HEK293 (cell line): ENCODE measurements at regions not wholly inside any gene's neighbourhood (a gene's known extent, or its start where the extent isn't known, plus 50 kb on each side); places are given as distances from the start of the nearest gene placed in this dataset.

Experiments used
- BCL11B ChIP-seq: fragments of 450-650 bp; formaldehyde crosslinking; IDR thresholded peaks from 2 replicates; pipeline ENCODE4 v1.5.1; 2016; ENCODE audit warnings: low read depth, missing biosample characterization, missing genetic modification characterization
- IKZF3 ChIP-seq: fragments of 450-650 bp; IDR thresholded peaks from 2 replicates; pipeline ENCODE4 v1.5.0; 2018; ENCODE audit warnings: missing biosample characterization, mild to moderate bottlenecking, missing genetic modification characterization, moderate library complexity
- KLF1 ChIP-seq: fragments of 450-650 bp; formaldehyde crosslinking; IDR thresholded peaks from 2 replicates; pipeline ENCODE4 v1.5.1; 2016; ENCODE audit warnings: missing biosample characterization, missing genetic modification characterization
- KLF17 ChIP-seq: fragments of 450-650 bp; formaldehyde crosslinking; IDR thresholded peaks from 2 replicates; pipeline ENCODE4 v1.5.1; 2016; ENCODE audit warnings: missing biosample characterization, missing genetic modification characterization
- KLF7 ChIP-seq: fragments of 450-650 bp; formaldehyde crosslinking; IDR thresholded peaks from 2 replicates; pipeline ENCODE4 v1.5.1; 2016; ENCODE audit warnings: missing biosample characterization, missing genetic modification characterization, borderline replicate concordance
- REPIN1 ChIP-seq: fragments of 450-650 bp; formaldehyde crosslinking; IDR thresholded peaks from 2 replicates; pipeline ENCODE4 v1.5.1; 2017; ENCODE audit warnings: missing biosample characterization, missing genetic modification characterization, low read depth
- SALL2 ChIP-seq: fragments of 450-650 bp; formaldehyde crosslinking; IDR thresholded peaks from 2 replicates; pipeline ENCODE4 v1.5.0; 2017; ENCODE audit warnings: missing biosample characterization, mild to moderate bottlenecking, missing genetic modification characterization, borderline replicate concordance
- SCRT2 ChIP-seq: fragments of 450-650 bp; formaldehyde crosslinking; IDR thresholded peaks from 2 replicates; pipeline ENCODE4 v1.5.1; 2016; ENCODE audit warnings: missing biosample characterization, missing genetic modification characterization
- SETDB1 ChIP-seq: IDR thresholded peaks from one replicate; pipeline ENCODE4 v1.6.1; 2017; ENCODE audit warnings: mild to moderate bottlenecking, low read length, moderate library complexity, mixed read lengths; ENCODE audit not compliant: insufficient read length
- SP3 ChIP-seq: fragments of 450-650 bp; formaldehyde crosslinking; IDR thresholded peaks from 2 replicates; pipeline ENCODE4 v1.5.1; 2016; ENCODE audit warnings: missing biosample characterization, missing genetic modification characterization
- ZBTB17 ChIP-seq: fragments of 450-650 bp; formaldehyde crosslinking; IDR thresholded peaks from 2 replicates; pipeline ENCODE4 v1.5.1; 2016; ENCODE audit warnings: missing biosample characterization, missing genetic modification characterization
- ZBTB20 ChIP-seq: fragments of 450-650 bp; formaldehyde crosslinking; IDR thresholded peaks from 2 replicates; pipeline ENCODE4 v1.5.1; 2016; ENCODE audit warnings: missing biosample characterization, missing genetic modification characterization
- ZBTB8A ChIP-seq: fragments of 450-650 bp; formaldehyde crosslinking; IDR thresholded peaks from 2 replicates; pipeline ENCODE4 v1.5.1; 2016; ENCODE audit warnings: missing biosample characterization, missing genetic modification characterization
- ZFP37 ChIP-seq: fragments of 450-650 bp; formaldehyde crosslinking; IDR thresholded peaks from 2 replicates; pipeline ENCODE4 v1.5.1; 2016; ENCODE audit warnings: missing biosample characterization, missing genetic modification characterization
- ZNF19 ChIP-seq: fragments of 450-650 bp; formaldehyde crosslinking; IDR thresholded peaks from 2 replicates; pipeline ENCODE4; 2016; ENCODE audit warnings: missing biosample characterization, missing genetic modification characterization, low read depth
- ZNF2 ChIP-seq: fragments of 450-650 bp; formaldehyde crosslinking; IDR thresholded peaks from 2 replicates; pipeline ENCODE4 v1.5.1; 2016; ENCODE audit warnings: missing biosample characterization, missing genetic modification characterization
- ZNF311 ChIP-seq: fragments of 450-650 bp; formaldehyde crosslinking; IDR thresholded peaks from 2 replicates; pipeline ENCODE4 v1.5.1; 2017; ENCODE audit warnings: missing biosample characterization, missing genetic modification characterization, borderline replicate concordance
- ZNF324 ChIP-seq: fragments of 450-650 bp; formaldehyde crosslinking; IDR thresholded peaks from 2 replicates; pipeline ENCODE4 v1.5.1; 2016; ENCODE audit warnings: missing biosample characterization, missing genetic modification characterization
- ZNF391 ChIP-seq: fragments of 450-650 bp; formaldehyde crosslinking; IDR thresholded peaks from 2 replicates; pipeline ENCODE4 v1.5.1; 2016; ENCODE audit warnings: low read depth, missing biosample characterization, missing genetic modification characterization, borderline replicate concordance
- ZNF449 ChIP-seq: fragments of 450-650 bp; formaldehyde crosslinking; IDR thresholded peaks from 2 replicates; pipeline ENCODE4 v1.5.1; 2017; ENCODE audit warnings: missing biosample characterization, mild to moderate bottlenecking, missing genetic modification characterization, moderate library complexity
- ZNF513 ChIP-seq: fragments of 450-650 bp; IDR thresholded peaks from 2 replicates; pipeline ENCODE4 v1.5.1; 2018; ENCODE audit warnings: missing biosample characterization, missing genetic modification characterization
- ZNF521 ChIP-seq: fragments of 450-650 bp; formaldehyde crosslinking; IDR thresholded peaks from 2 replicates; pipeline ENCODE4 v1.5.1; 2017; ENCODE audit warnings: missing biosample characterization, mild to moderate bottlenecking, missing genetic modification characterization
- ZNF558 ChIP-seq: fragments of 450-650 bp; formaldehyde crosslinking; IDR thresholded peaks from 2 replicates; pipeline ENCODE4 v1.5.1; 2016; ENCODE audit warnings: missing biosample characterization, missing genetic modification characterization
- ZNF585B ChIP-seq: fragments of 450-650 bp; formaldehyde crosslinking; IDR thresholded peaks from 2 replicates; pipeline ENCODE4 v1.5.1; 2016; ENCODE audit warnings: missing biosample characterization, missing genetic modification characterization
- ZNF654 ChIP-seq: fragments of 450-650 bp; formaldehyde crosslinking; IDR thresholded peaks from 2 replicates; pipeline ENCODE4 v1.5.1; 2016; ENCODE audit warnings: low read depth, missing biosample characterization, missing genetic modification characterization
- ZNF664 ChIP-seq: fragments of 450-650 bp; formaldehyde crosslinking; IDR thresholded peaks from 2 replicates; pipeline ENCODE4 v1.5.1; 2016; ENCODE audit warnings: missing biosample characterization, missing genetic modification characterization
- ZSCAN30 ChIP-seq: fragments of 450-650 bp; IDR thresholded peaks from 2 replicates; pipeline ENCODE4 v1.5.1; 2018; ENCODE audit warnings: missing biosample characterization, mild to moderate bottlenecking, missing genetic modification characterization, moderate library complexity
- TF ChIP-seq, protein P1 (sequence below): IDR thresholded peaks from 2 replicates; pipeline ENCODE4 v1.6.1; 2011; ENCODE audit warnings: mild to moderate bottlenecking, low read depth, low read length, borderline replicate concordance
- TF ChIP-seq, protein P2 (sequence below): fragments of 450-650 bp; formaldehyde crosslinking; optimal IDR thresholded peaks from 2 replicates; pipeline ENCODE3; 2016; ENCODE audit warnings: missing biosample characterization, mild to moderate bottlenecking, missing genetic modification characterization
- TF ChIP-seq, protein P3 (sequence below): fragments of 450-650 bp; formaldehyde crosslinking; IDR thresholded peaks from 2 replicates; pipeline ENCODE4 v1.5.1; 2016; ENCODE audit warnings: missing biosample characterization, missing genetic modification characterization
- TF ChIP-seq, protein P4 (sequence below): fragments of 450-650 bp; formaldehyde crosslinking; IDR thresholded peaks from 2 replicates; pipeline ENCODE4 v1.5.1; 2017; ENCODE audit warnings: missing biosample characterization, missing genetic modification characterization

GRCh38 chr2:24409700-24410556, 49.6 kb upstream of the ITSN2 start (continued):
- TF ChIP-seq ZBTB17 (tag by site-specific recombination) (no peak), ZNF585B (tag by site-specific recombination) (no peak), SETDB1 (no peak), ZBTB8A (tag by site-specific recombination) (peak; percentile 40; the same call in 1 of the 2 replicates), ZNF558 (tag by site-specific recombination) (no peak), ZNF19 (tag by site-specific recombination) (no peak), ZNF513 (tag by site-specific recombination) (no peak), ZNF2 (no peak), ZNF311 (tag by site-specific recombination) (no peak), BCL11B (tag by site-specific recombination) (no peak), ZNF449 (tag by site-specific recombination) (no peak), ZNF521 (tag by site-specific recombination) (no peak), ZNF324 (tag by site-specific recombination) (no peak), ZSCAN30 (tag by site-specific recombination) (peak; percentile 66; the same call in 1 of the 2 replicates), SCRT2 (tag by site-specific recombination) (no peak), KLF7 (tag by site-specific recombination) (no peak), ZNF391 (no peak; the same call in 1 of the 2 replicates), ZNF664 (tag by site-specific recombination) (no peak), KLF1 (tag by site-specific recombination) (no peak), SALL2 (no peak), SP3 (tag by site-specific recombination) (no peak), IKZF3 (tag by site-specific recombination) (no peak), ZFP37 (no peak), KLF17 (tag by site-specific recombination) (no peak), REPIN1 (tag by site-specific recombination) (no peak), ZBTB20 (tag by site-specific recombination) (no peak), ZNF654 (peak; percentile 76)
- TF ChIP-seq, protein P1, sequence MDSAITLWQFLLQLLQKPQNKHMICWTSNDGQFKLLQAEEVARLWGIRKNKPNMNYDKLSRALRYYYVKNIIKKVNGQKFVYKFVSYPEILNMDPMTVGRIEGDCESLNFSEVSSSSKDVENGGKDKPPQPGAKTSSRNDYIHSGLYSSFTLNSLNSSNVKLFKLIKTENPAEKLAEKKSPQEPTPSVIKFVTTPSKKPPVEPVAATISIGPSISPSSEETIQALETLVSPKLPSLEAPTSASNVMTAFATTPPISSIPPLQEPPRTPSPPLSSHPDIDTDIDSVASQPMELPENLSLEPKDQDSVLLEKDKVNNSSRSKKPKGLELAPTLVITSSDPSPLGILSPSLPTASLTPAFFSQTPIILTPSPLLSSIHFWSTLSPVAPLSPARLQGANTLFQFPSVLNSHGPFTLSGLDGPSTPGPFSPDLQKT: no peak
- TF ChIP-seq, protein P2, sequence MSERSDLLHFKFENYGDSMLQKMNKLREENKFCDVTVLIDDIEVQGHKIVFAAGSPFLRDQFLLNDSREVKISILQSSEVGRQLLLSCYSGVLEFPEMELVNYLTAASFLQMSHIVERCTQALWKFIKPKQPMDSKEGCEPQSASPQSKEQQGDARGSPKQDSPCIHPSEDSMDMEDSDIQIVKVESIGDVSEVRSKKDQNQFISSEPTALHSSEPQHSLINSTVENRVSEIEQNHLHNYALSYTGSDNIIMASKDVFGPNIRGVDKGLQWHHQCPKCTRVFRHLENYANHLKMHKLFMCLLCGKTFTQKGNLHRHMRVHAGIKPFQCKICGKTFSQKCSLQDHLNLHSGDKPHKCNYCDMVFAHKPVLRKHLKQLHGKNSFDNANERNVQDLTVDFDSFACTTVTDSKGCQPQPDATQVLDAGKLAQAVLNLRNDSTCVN (tag by site-specific recombination): no peak
- TF ChIP-seq, protein P3, sequence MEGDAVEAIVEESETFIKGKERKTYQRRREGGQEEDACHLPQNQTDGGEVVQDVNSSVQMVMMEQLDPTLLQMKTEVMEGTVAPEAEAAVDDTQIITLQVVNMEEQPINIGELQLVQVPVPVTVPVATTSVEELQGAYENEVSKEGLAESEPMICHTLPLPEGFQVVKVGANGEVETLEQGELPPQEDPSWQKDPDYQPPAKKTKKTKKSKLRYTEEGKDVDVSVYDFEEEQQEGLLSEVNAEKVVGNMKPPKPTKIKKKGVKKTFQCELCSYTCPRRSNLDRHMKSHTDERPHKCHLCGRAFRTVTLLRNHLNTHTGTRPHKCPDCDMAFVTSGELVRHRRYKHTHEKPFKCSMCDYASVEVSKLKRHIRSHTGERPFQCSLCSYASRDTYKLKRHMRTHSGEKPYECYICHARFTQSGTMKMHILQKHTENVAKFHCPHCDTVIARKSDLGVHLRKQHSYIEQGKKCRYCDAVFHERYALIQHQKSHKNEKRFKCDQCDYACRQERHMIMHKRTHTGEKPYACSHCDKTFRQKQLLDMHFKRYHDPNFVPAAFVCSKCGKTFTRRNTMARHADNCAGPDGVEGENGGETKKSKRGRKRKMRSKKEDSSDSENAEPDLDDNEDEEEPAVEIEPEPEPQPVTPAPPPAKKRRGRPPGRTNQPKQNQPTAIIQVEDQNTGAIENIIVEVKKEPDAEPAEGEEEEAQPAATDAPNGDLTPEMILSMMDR (tag by site-specific recombination): peak; percentile 54; the same call in 1 of the 2 replicates
- TF ChIP-seq, protein P4, sequence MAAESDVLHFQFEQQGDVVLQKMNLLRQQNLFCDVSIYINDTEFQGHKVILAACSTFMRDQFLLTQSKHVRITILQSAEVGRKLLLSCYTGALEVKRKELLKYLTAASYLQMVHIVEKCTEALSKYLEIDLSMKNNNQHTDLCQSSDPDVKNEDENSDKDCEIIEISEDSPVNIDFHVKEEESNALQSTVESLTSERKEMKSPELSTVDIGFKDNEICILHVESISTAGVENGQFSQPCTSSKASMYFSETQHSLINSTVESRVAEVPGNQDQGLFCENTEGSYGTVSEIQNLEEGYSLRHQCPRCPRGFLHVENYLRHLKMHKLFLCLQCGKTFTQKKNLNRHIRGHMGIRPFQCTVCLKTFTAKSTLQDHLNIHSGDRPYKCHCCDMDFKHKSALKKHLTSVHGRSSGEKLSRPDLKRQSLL: no peak
- TF ChIP-seq, all 188 proteins: peak for 5
